GM12874 (cell line): ENCODE measurements at regions not wholly inside any gene's neighbourhood (a gene's known extent, or its start where the extent isn't known, plus 50 kb on each side); places are given as distances from the start of the nearest gene placed in this dataset.

Experiments used
- CTCF ChIP-seq: IDR thresholded peaks from 2 replicates; pipeline ENCODE4 v1.5.1; 2011; ENCODE audit warnings: low read depth, mild to moderate bottlenecking, control low read depth, low read length, moderate library complexity; ENCODE audit not compliant: insufficient read depth

GRCh38 chr16:52368859-52369258 is 178.1 kb downstream of the TOX3 start:
- TF ChIP-seq CTCF: no peak

GRCh38 chr16:52367821-52368220 is 179.1 kb downstream of the TOX3 start:
- no peak for TF ChIP-seq CTCF

GRCh38 chr16:52366983-52367382 is 180.0 kb downstream of the TOX3 start:
- TF ChIP-seq CTCF: no peak

- no peak for TF ChIP-seq CTCF
These were observed 182.4 kb downstream of the TOX3 start for GRCh38 chr16:52364500-52364899.

GRCh38 chr16:52363082-52363481 is 183.9 kb downstream of the TOX3 start:
- no peak for TF ChIP-seq CTCF

GRCh38 chr16:52357711-52358110 is 189.2 kb downstream of the TOX3 start:
- TF ChIP-seq CTCF: no peak

- TF ChIP-seq CTCF: no peak
These were observed 193.7 kb downstream of the TOX3 start for GRCh38 chr16:52353249-52353648.

- no peak for TF ChIP-seq CTCF
These were observed 195.5 kb downstream of the TOX3 start for GRCh38 chr16:52351451-52351850.
